ENCODE measurements at regions not wholly inside any gene's neighbourhood (a gene's known extent, or its start where the extent isn't known, plus 50 kb on each side); places are given as distances from the start of the nearest gene placed in this dataset.

GRCh38 chr20:19807946-19808330, 49.9 kb downstream of the RIN2 start:
- no peak for DNase-seq (ENCODE audit: low read depth in 6 of 9, low spot score in 9 of 9)
- Histone ChIP-seq H3K36me3 (ENCODE audit: control insufficient read depth in 2 of 2, insufficient read depth in 2 of 2, low read length in 1 of 2) (no peaks in the 10 kb centered on the region), H3K27me3 (ENCODE audit: control insufficient read depth in 2 of 2, insufficient read depth in 1 of 2, low read length in 1 of 2) (peaks cover 0 to 1% of the 10 kb centered on the region in 2 donors), H3K9me3 (ENCODE audit: control insufficient read depth in 2 of 2, insufficient read depth in 1 of 2, low read length in 1 of 2) (no peaks in the 10 kb centered on the region), H3K27ac (ENCODE audit: low read depth in 1 of 2, low read length in 1 of 2) (peak overlapping the region in 1 of 2 donors; percentile 5), H3K4me3 (ENCODE audit: low read length in 2 of 2) (no peak overlapping the region), H3K4me1 (ENCODE audit: control insufficient read depth in 2 of 2, insufficient read depth in 2 of 2, low read length in 2 of 2) (peaks cover 0 to 6% of the 10 kb centered on the region in 2 donors)
- 80% methylated on average over 6 of the region's 6 CpGs for WGBS

- Histone ChIP-seq H3K4me1 (ENCODE audit: control insufficient read depth in 2 of 2, insufficient read depth in 2 of 2, low read length in 2 of 2) (peaks cover 0 to 6% of the 10 kb centered on the region in 2 donors), H3K36me3 (ENCODE audit: control insufficient read depth in 2 of 2, insufficient read depth in 2 of 2, low read length in 1 of 2) (no peaks in the 10 kb centered on the region), H3K9me3 (ENCODE audit: control insufficient read depth in 2 of 2, insufficient read depth in 1 of 2, low read length in 1 of 2) (no peaks in the 10 kb centered on the region), H3K27ac (ENCODE audit: low read depth in 1 of 2, low read length in 1 of 2) (peak overlapping the region in 1 of 2 donors; percentile 5), H3K27me3 (ENCODE audit: control insufficient read depth in 2 of 2, insufficient read depth in 1 of 2, low read length in 1 of 2) (peaks cover 0 to 2% of the 10 kb centered on the region in 2 donors), H3K4me3 (ENCODE audit: low read length in 2 of 2) (no peak overlapping the region)
- 87% methylated on average over 8 of the region's 8 CpGs for WGBS
- DNase-seq (ENCODE audit: low read depth in 6 of 9, low spot score in 9 of 9) = no peak
Measured at GRCh38 chr20:19808498-19808897, 50.4 kb downstream of the RIN2 start.

GRCh38 chr20:19809505-19809904, 51.4 kb downstream of the RIN2 start:
- H3K4me1 ChIP-seq (ENCODE audit: control insufficient read depth in 2 of 2, insufficient read depth in 2 of 2, low read length in 2 of 2) = peaks cover 0 to 6% of the 10 kb centered on the region in 2 donors
- no peak overlapping the region for H3K27ac ChIP-seq (ENCODE audit: low read depth in 1 of 2, low read length in 1 of 2)
- H3K4me3 ChIP-seq (ENCODE audit: low read length in 2 of 2) = no peak overlapping the region
- DNase-seq (ENCODE audit: low read depth in 6 of 9, low spot score in 9 of 9) = no peak
- 93% methylated on average over 9 of the region's 9 CpGs for WGBS
- peaks cover 0 to 2% of the 10 kb centered on the region in 2 donors for H3K27me3 ChIP-seq (ENCODE audit: control insufficient read depth in 2 of 2, insufficient read depth in 1 of 2, low read length in 1 of 2)
- no peaks in the 10 kb centered on the region for H3K36me3 ChIP-seq (ENCODE audit: control insufficient read depth in 2 of 2, insufficient read depth in 2 of 2, low read length in 1 of 2)
- no peaks in the 10 kb centered on the region for H3K9me3 ChIP-seq (ENCODE audit: control insufficient read depth in 2 of 2, insufficient read depth in 1 of 2, low read length in 1 of 2)

- WGBS = 68% methylated on average over 8 of the region's 8 CpGs
- Histone ChIP-seq H3K4me1 (ENCODE audit: control insufficient read depth in 2 of 2, insufficient read depth in 2 of 2, low read length in 2 of 2) (peaks cover 0 to 6% of the 10 kb centered on the region in 2 donors), H3K27ac (ENCODE audit: low read depth in 1 of 2, low read length in 1 of 2) (no peak overlapping the region), H3K27me3 (ENCODE audit: control insufficient read depth in 2 of 2, insufficient read depth in 1 of 2, low read length in 1 of 2) (peaks cover 0 to 2% of the 10 kb centered on the region in 2 donors), H3K9me3 (ENCODE audit: control insufficient read depth in 2 of 2, insufficient read depth in 1 of 2, low read length in 1 of 2) (no peaks in the 10 kb centered on the region), H3K4me3 (ENCODE audit: low read length in 2 of 2) (no peak overlapping the region), H3K36me3 (ENCODE audit: control insufficient read depth in 2 of 2, insufficient read depth in 2 of 2, low read length in 1 of 2) (no peaks in the 10 kb centered on the region)
- DNase-seq (ENCODE audit: low read depth in 6 of 9, low spot score in 9 of 9) = no peak
Measured at GRCh38 chr20:19811231-19811630, 53.2 kb downstream of the RIN2 start.

- H3K4me3 ChIP-seq (ENCODE audit: low read length in 2 of 2) = no peak overlapping the region
- peaks cover 0 to 2% of the 10 kb centered on the region in 2 donors for H3K27me3 ChIP-seq (ENCODE audit: control insufficient read depth in 2 of 2, insufficient read depth in 1 of 2, low read length in 1 of 2)
- no peak overlapping the region for H3K27ac ChIP-seq (ENCODE audit: low read depth in 1 of 2, low read length in 1 of 2)
- WGBS = 95% methylated on average over 1 of the region's 1 CpG
- H3K4me1 ChIP-seq (ENCODE audit: control insufficient read depth in 2 of 2, insufficient read depth in 2 of 2, low read length in 2 of 2) = peaks cover 0 to 3% of the 10 kb centered on the region in 2 donors
- no peaks in the 10 kb centered on the region for H3K36me3 ChIP-seq (ENCODE audit: control insufficient read depth in 2 of 2, insufficient read depth in 2 of 2, low read length in 1 of 2)
- no peak for DNase-seq (ENCODE audit: low read depth in 6 of 9, low spot score in 9 of 9)
- no peaks in the 10 kb centered on the region for H3K9me3 ChIP-seq (ENCODE audit: control insufficient read depth in 2 of 2, insufficient read depth in 1 of 2, low read length in 1 of 2)
Measured at GRCh38 chr20:19812056-19812455, 54.0 kb downstream of the RIN2 start.

GRCh38 chr20:19812696-19813095, 54.6 kb downstream of the RIN2 start:
- DNase-seq (ENCODE audit: low read depth in 6 of 9, low spot score in 9 of 9) = no peak
- H3K9me3 ChIP-seq (ENCODE audit: control insufficient read depth in 2 of 2, insufficient read depth in 1 of 2, low read length in 1 of 2) = no peaks in the 10 kb centered on the region
- H3K27me3 ChIP-seq (ENCODE audit: control insufficient read depth in 2 of 2, insufficient read depth in 1 of 2, low read length in 1 of 2) = peaks cover 0 to 2% of the 10 kb centered on the region in 2 donors
- no peaks in the 10 kb centered on the region for H3K36me3 ChIP-seq (ENCODE audit: control insufficient read depth in 2 of 2, insufficient read depth in 2 of 2, low read length in 1 of 2)
- H3K4me3 ChIP-seq (ENCODE audit: low read length in 2 of 2) = no peak overlapping the region
- no peak overlapping the region for H3K27ac ChIP-seq (ENCODE audit: low read depth in 1 of 2, low read length in 1 of 2)
- peaks cover 0 to 3% of the 10 kb centered on the region in 2 donors for H3K4me1 ChIP-seq (ENCODE audit: control insufficient read depth in 2 of 2, insufficient read depth in 2 of 2, low read length in 2 of 2)
- WGBS = 94% methylated on average over 1 of the region's 1 CpG

- 95% methylated on average over 9 of the region's 9 CpGs for WGBS
- no peak overlapping the region for H3K27ac ChIP-seq (ENCODE audit: low read depth in 1 of 2, low read length in 1 of 2)
- no peak for DNase-seq (ENCODE audit: low read depth in 6 of 9, low spot score in 9 of 9)
- H3K4me3 ChIP-seq (ENCODE audit: low read length in 2 of 2) = no peak overlapping the region
- H3K9me3 ChIP-seq (ENCODE audit: control insufficient read depth in 2 of 2, insufficient read depth in 1 of 2, low read length in 1 of 2) = no peaks in the 10 kb centered on the region
- H3K27me3 ChIP-seq (ENCODE audit: control insufficient read depth in 2 of 2, insufficient read depth in 1 of 2, low read length in 1 of 2) = peaks cover 0 to 2% of the 10 kb centered on the region in 2 donors
- no peaks in the 10 kb centered on the region for H3K36me3 ChIP-seq (ENCODE audit: control insufficient read depth in 2 of 2, insufficient read depth in 2 of 2, low read length in 1 of 2)
- H3K4me1 ChIP-seq (ENCODE audit: control insufficient read depth in 2 of 2, insufficient read depth in 2 of 2, low read length in 2 of 2) = no peaks in the 10 kb centered on the region
Measured at GRCh38 chr20:19813846-19814640, 56.0 kb downstream of the RIN2 start.

- Histone ChIP-seq H3K27ac (ENCODE audit: low read depth in 1 of 2, low read length in 1 of 2) (no peak overlapping the region), H3K9me3 (ENCODE audit: control insufficient read depth in 2 of 2, insufficient read depth in 1 of 2, low read length in 1 of 2) (no peaks in the 10 kb centered on the region), H3K36me3 (ENCODE audit: control insufficient read depth in 2 of 2, insufficient read depth in 2 of 2, low read length in 1 of 2) (no peaks in the 10 kb centered on the region), H3K4me1 (ENCODE audit: control insufficient read depth in 2 of 2, insufficient read depth in 2 of 2, low read length in 2 of 2) (no peaks in the 10 kb centered on the region), H3K27me3 (ENCODE audit: control insufficient read depth in 2 of 2, insufficient read depth in 1 of 2, low read length in 1 of 2) (peaks cover 0 to 2% of the 10 kb centered on the region in 2 donors), H3K4me3 (ENCODE audit: low read length in 2 of 2) (no peak overlapping the region)
- WGBS = 5% methylated on average over 8 of the region's 8 CpGs
- no peak for DNase-seq (ENCODE audit: low read depth in 6 of 9, low spot score in 9 of 9)
Measured at GRCh38 chr20:19815553-19815991, 57.5 kb downstream of the RIN2 start.

- H3K4me1 ChIP-seq (ENCODE audit: control insufficient read depth in 2 of 2, insufficient read depth in 2 of 2, low read length in 2 of 2) = no peaks in the 10 kb centered on the region
- WGBS = 86% methylated on average over 4 of the region's 4 CpGs
Measured at GRCh38 chr20:19816386-19816785, 58.3 kb downstream of the RIN2 start.

More at GRCh38 chr20:19816386-19816785, 58.3 kb downstream of the RIN2 start:
- Histone ChIP-seq H3K36me3 (ENCODE audit: control insufficient read depth in 2 of 2, insufficient read depth in 2 of 2, low read length in 1 of 2) (no peaks in the 10 kb centered on the region), H3K4me3 (ENCODE audit: low read length in 2 of 2) (no peak overlapping the region), H3K27me3 (ENCODE audit: control insufficient read depth in 2 of 2, insufficient read depth in 1 of 2, low read length in 1 of 2) (peaks cover 0 to 2% of the 10 kb centered on the region in 2 donors), H3K27ac (ENCODE audit: low read depth in 1 of 2, low read length in 1 of 2) (no peak overlapping the region), H3K9me3 (ENCODE audit: control insufficient read depth in 2 of 2, insufficient read depth in 1 of 2, low read length in 1 of 2) (no peaks in the 10 kb centered on the region)
- DNase-seq (ENCODE audit: low read depth in 6 of 9, low spot score in 9 of 9) = no peak

Measured in thymus (tissue), 11 donors.